Loucy (cell line): ENCODE measurements at regions not wholly inside any gene's neighbourhood (a gene's known extent, or its start where the extent isn't known, plus 50 kb on each side); places are given as distances from the start of the nearest gene placed in this dataset.

Source experiments
- H2AFZ ChIP-seq: fragments of 200-600 bp; sonication (generic); 2 replicates; pipeline ENCODE4 v1.6.0; 2016; ENCODE audit warnings: antibody characterized with exemption, mild to moderate bottlenecking, low read length, moderate library complexity
- H3F3A ChIP-seq: fragments of 200-600 bp; 2 replicates; pipeline ENCODE4 v1.6.0; 2016; ENCODE audit warnings: antibody characterized with exemption, low read depth, mild to moderate bottlenecking
- H3K27me3 ChIP-seq: fragments of 200-600 bp; sonication (generic); 2 replicates; pipeline ENCODE4 v1.6.1; 2014; ENCODE audit warnings: low read length, mild to moderate bottlenecking; ENCODE audit not compliant: insufficient read depth, poor library complexity, severe bottlenecking
- H3K36me3 ChIP-seq: fragments of 200-600 bp; sonication (generic); 2 replicates; pipeline ENCODE4 v1.6.1; 2016; ENCODE audit warnings: low read length; ENCODE audit not compliant: insufficient read depth
- H3K4me1 ChIP-seq: fragments of 200-600 bp; sonication (generic); 2 replicates; pipeline ENCODE4 v1.5.1; 2014; ENCODE audit warnings: low read length, mild to moderate bottlenecking; ENCODE audit not compliant: insufficient read depth, poor library complexity, severe bottlenecking
- H3K4me2 ChIP-seq: fragments of 200-600 bp; sonication (generic); 2 replicates; pipeline ENCODE4 v1.6.0; 2014; ENCODE audit warnings: antibody characterized with exemption, low read length, low read depth, mild to moderate bottlenecking; ENCODE audit not compliant: poor library complexity, severe bottlenecking
- H3K4me3 ChIP-seq: fragments of 200-600 bp; sonication (generic); 2 replicates; pipeline ENCODE4 v1.5.1; 2014; ENCODE audit warnings: low read length, mild to moderate bottlenecking, mixed read lengths; ENCODE audit not compliant: poor library complexity, severe bottlenecking
- H3K79me2 ChIP-seq: fragments of 200-600 bp; sonication (generic); 2 replicates; pipeline ENCODE4 v1.6.1; 2014; ENCODE audit warnings: low read length; ENCODE audit not compliant: insufficient read depth
- H3K9ac ChIP-seq: fragments of 200-600 bp; sonication (generic); 2 replicates; pipeline ENCODE4 v1.6.0; 2014; ENCODE audit warnings: mild to moderate bottlenecking, low read depth, low read length, moderate library complexity; ENCODE audit not compliant: poor library complexity, severe bottlenecking
- H3K9me2 ChIP-seq: fragments of 200-600 bp; sonication (generic); replicated peaks from 2 replicates; pipeline ENCODE4 v1.6.1; 2016; ENCODE audit warnings: low read depth, low read length, mixed read lengths
- H3K9me3 ChIP-seq: fragments of 200-600 bp; sonication (generic); 2 replicates; pipeline ENCODE4 v1.6.1; 2014; ENCODE audit warnings: mild to moderate bottlenecking, antibody characterized with exemption, low read length, low read depth; ENCODE audit not compliant: insufficient read depth
- H4K20me1 ChIP-seq: fragments of 200-600 bp; sonication (generic); 2 replicates; pipeline ENCODE4 v1.6.0; 2014; ENCODE audit warnings: antibody characterized with exemption, low read length, mild to moderate bottlenecking; ENCODE audit not compliant: insufficient read depth, poor library complexity, severe bottlenecking
- EZH2phosphoT487 ChIP-seq: fragments of 200-600 bp; IDR thresholded peaks from 2 replicates; pipeline ENCODE4 v1.6.1; 2018; ENCODE audit warnings: antibody characterized with exemption, mild to moderate bottlenecking, moderate library complexity, borderline replicate concordance
- TF ChIP-seq, protein P1 (sequence below): fragments of 200-600 bp; sonication (generic); conservative IDR thresholded peaks from 2 replicates; pipeline ENCODE4 v1.5.1; 2014; ENCODE audit warnings: mild to moderate bottlenecking, antibody characterized with exemption, low read length

DNA sequence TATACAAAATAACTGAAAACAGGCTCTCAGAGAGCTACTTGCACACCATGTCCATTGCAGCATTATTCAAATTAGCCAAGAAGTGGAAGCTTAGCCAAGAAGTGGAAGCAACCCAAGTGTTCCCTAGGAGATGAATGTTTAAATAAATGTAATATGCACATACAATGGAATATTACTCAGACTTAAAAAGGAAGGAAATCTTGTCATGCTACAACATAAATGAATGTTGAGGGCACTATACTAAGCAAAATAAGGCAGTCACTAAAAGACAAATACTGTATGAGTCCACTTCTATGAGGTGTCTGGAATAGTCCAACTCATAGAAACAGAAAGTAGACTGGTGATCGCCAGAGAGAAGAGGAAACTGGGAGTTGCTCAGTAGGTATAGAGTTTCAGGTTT lies 438.1 kb downstream of the MAT2B start:
- H3K9me3 ChIP-seq: no peaks in the 10 kb centered on the region
- TF ChIP-seq, protein P1, sequence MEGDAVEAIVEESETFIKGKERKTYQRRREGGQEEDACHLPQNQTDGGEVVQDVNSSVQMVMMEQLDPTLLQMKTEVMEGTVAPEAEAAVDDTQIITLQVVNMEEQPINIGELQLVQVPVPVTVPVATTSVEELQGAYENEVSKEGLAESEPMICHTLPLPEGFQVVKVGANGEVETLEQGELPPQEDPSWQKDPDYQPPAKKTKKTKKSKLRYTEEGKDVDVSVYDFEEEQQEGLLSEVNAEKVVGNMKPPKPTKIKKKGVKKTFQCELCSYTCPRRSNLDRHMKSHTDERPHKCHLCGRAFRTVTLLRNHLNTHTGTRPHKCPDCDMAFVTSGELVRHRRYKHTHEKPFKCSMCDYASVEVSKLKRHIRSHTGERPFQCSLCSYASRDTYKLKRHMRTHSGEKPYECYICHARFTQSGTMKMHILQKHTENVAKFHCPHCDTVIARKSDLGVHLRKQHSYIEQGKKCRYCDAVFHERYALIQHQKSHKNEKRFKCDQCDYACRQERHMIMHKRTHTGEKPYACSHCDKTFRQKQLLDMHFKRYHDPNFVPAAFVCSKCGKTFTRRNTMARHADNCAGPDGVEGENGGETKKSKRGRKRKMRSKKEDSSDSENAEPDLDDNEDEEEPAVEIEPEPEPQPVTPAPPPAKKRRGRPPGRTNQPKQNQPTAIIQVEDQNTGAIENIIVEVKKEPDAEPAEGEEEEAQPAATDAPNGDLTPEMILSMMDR: no peak
- TF ChIP-seq EZH2phosphoT487: no peak
- no peak overlapping the region for H3K4me2 ChIP-seq
- H3K4me3 ChIP-seq: no peak overlapping the region
- no peaks in the 10 kb centered on the region for H3K9me2 ChIP-seq
- H3K27me3 ChIP-seq: no peaks in the 10 kb centered on the region
- no peaks in the 10 kb centered on the region for H3K79me2 ChIP-seq
- H2AFZ ChIP-seq: no peak overlapping the region
- no peaks in the 10 kb centered on the region for H4K20me1 ChIP-seq
- H3K9ac ChIP-seq: no peak overlapping the region
- no peaks in the 10 kb centered on the region for H3K4me1 ChIP-seq
- no peaks in the 10 kb centered on the region for H3F3A ChIP-seq
- no peaks in the 10 kb centered on the region for H3K36me3 ChIP-seq

DNA sequence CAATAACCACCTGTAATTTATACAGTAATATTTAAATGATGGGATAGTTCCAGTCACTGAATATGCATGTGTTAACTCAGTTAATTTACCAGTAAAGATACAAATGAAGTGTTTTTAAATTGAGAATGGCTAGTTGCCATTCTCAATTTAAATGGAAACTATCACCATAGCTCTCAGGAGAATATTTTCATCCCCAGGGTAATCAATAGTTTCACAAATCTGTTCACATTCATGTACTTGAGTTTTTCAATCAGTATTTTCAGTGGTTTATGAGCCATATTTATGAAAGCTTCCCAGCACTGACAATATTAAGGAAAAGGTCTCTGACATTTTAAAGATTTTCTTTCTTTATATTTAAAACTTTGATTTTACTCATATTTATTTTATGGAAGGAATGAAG lies 439.3 kb downstream of the MAT2B start:
- no peaks in the 10 kb centered on the region for H3K4me1 ChIP-seq
- H3K36me3 ChIP-seq: no peaks in the 10 kb centered on the region
- no peaks in the 10 kb centered on the region for H3F3A ChIP-seq
- no peak overlapping the region for H3K4me2 ChIP-seq
- no peaks in the 10 kb centered on the region for H4K20me1 ChIP-seq
- H3K9me2 ChIP-seq: no peaks in the 10 kb centered on the region
- H3K9ac ChIP-seq: no peak overlapping the region
- no peak overlapping the region for H2AFZ ChIP-seq
- H3K79me2 ChIP-seq: no peaks in the 10 kb centered on the region
- H3K27me3 ChIP-seq: no peaks in the 10 kb centered on the region
- TF ChIP-seq, protein P1: no peak
- TF ChIP-seq EZH2phosphoT487: no peak
- no peaks in the 10 kb centered on the region for H3K9me3 ChIP-seq
- no peak overlapping the region for H3K4me3 ChIP-seq

DNA sequence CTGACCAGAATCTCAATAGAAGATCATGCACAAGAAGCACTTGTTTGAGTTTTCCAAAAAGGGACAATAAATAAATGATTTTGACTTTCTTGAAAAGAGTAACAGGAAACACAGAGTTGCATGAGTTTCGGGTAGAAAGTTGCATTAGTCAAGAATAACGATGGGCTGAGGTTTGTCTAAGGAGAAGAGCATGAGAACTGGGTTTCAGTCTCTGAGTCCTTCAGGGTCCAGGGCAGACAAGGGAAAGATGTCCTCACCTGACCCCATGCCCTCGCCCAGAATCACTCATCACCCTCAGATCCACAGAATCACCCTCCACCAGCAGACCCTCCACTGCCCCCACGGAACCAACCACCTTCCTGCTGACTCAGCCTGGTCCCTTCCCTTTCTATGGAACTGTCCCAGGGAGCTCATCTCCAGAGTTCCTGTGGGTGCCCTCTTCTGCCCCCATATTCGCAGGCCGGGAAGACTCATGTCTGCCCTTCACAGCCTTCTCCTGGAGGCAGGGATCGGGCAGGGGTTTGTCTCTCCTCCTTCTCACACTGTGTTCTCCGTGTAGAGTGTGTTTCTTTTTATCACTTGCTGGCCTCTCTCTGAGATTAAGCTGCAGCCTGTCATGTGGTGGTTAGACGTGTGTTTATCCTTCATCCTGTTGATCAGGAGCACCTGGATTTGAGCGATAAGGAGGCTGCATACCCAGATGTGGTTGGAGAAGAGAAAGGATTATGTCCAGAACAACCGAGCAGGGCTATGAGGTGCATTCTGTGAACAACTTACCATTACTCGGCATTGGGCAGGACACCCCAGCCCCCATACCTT lies 442.6 kb downstream of the MAT2B start:
- H3K9me2 ChIP-seq: no peaks in the 10 kb centered on the region
- H3F3A ChIP-seq: no peaks in the 10 kb centered on the region
- no peaks in the 10 kb centered on the region for H4K20me1 ChIP-seq
- no peaks in the 10 kb centered on the region for H3K36me3 ChIP-seq
- H3K9ac ChIP-seq: no peak overlapping the region
- no peaks in the 10 kb centered on the region for H3K9me3 ChIP-seq
- no peak overlapping the region for H3K4me2 ChIP-seq
- no peak for TF ChIP-seq EZH2phosphoT487
- TF ChIP-seq, protein P1: no peak
- H3K79me2 ChIP-seq: no peaks in the 10 kb centered on the region
- no peak overlapping the region for H2AFZ ChIP-seq
- H3K27me3 ChIP-seq: no peaks in the 10 kb centered on the region
- H3K4me3 ChIP-seq: no peak overlapping the region
- H3K4me1 ChIP-seq: no peaks in the 10 kb centered on the region
